MV-4-11 (cell line): ENCODE measurements at regions not wholly inside any gene's neighbourhood (a gene's known extent, or its start where the extent isn't known, plus 50 kb on each side); places are given as distances from the start of the nearest gene placed in this dataset.
A peak's percentile ranks its signal among the peaks of the same experiment; 100 is the strongest.
"Not testable (repeated sequence)": the region's sequence is repeated elsewhere in the genome, so short reads cannot be mapped to it uniquely, and the experiment has no call there.

Experiments used
- DNase-seq: peaks from one replicate; lab custom pipeline; 2025; lab: John Stamatoyannopoulos, UW

DNA sequence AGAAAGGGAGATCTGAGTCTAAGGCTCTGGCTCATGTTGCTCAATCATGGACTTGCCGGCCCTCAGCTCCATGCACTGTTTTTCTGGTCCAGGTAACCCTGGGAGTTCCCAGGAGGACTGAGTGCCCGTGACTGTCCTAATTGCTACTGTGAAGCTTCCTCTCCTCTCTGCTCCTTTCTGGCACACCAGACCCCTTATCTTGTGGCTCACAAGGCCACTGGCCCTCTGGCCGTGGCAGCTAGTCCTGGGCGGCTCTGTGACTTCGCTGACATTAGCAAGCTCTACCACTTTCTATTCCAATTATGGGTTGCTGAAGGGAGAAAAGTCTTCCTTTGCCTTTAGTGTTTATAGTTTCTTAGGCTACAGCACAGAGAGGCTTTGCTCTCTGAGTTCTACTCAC is 380.2 kb downstream of the RWDD3 start:
- DNase-seq, result no peak

DNA sequence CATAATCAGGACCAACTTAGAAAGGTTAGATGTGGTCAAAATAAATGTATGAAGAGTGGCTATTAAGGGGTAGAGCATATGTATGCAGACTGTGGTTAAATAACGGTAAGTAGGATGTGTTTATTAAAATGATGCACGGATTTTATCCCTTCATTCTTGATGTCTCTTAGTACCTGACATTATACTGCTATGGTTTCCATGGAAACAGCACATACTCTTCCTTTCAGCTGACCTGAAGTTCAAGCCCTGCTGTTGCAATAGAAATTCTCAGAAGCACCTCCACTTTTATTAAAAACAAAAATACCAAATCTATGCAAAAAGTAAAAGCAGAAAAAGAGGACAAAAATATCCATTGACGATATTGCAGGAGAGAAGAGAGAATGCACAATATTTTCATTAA is 381.4 kb downstream of the RWDD3 start:
- DNase-seq, result no peak

DNA sequence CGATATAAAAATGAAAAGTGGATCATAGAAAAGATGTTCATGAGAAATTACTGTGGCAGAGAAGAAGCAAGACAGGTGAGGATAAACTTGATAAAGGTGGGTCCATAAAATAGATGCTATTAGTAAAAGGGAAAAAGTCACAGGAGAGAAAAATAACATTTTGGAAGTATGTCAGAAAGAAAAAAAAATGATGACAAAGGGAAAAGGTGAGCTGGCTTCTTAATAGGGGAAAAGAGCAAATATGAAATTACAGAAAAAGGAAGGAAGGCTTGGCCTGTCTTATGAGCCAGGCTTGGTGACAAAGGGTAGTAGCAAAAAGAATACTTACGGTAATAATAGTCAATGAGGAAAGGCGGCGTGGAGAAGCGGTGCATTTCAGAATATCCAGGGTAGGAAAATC is 386.1 kb downstream of the RWDD3 start:
- DNase-seq, result no peak

DNA sequence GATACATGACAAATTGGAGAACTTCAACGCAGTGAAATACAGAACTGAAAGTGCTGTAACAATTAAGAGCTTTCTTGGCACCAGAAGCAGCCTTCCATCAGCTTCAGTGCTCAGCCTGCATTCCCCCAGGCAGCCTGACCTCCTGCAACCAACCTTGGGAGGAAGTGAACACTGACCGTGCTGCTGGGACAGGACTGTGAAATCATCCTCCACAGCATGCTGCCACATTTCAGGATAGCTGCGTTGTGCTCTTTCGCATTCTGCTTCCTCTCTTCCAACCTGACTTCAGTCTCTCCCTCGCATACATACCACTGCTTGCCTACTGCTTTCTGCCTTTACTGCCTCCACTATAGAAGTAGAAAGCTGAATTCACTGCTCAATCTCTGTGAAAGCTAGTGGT is 388.6 kb downstream of the RWDD3 start:
- peak; percentile 93 for DNase-seq

GRCh38 chr1:95625224-95625623 is 391.2 kb downstream of the RWDD3 start:
- DNase-seq, result no peak

DNA sequence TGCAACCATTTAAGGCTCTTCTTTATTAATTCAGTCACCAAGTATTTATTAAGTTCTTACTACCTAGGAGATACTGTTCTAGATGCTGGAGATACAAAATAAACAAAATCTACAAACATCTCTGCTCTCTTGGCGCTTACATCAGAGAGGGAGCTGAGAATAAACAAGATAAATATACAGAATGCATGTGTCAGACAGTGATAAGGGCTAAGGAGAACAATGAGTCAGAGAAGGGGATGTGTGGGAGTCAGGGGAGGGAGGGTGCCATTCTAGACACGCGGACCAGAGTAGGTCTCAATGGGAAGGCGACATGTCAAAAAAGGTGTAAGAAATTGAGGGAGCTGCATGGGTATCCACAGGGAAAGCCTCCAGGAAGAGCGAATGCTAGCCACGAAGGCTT is 393.2 kb downstream of the RWDD3 start:
- DNase-seq, result no peak

- DNase-seq, result no peak
Measured at GRCh38 chr1:95631695-95632094, 397.7 kb downstream of the RWDD3 start.

- no peak for DNase-seq
Measured at GRCh38 chr1:95635811-95636210, 401.8 kb downstream of the RWDD3 start.

GRCh38 chr1:95636897-95637296 is 402.9 kb downstream of the RWDD3 start:
- no peak for DNase-seq

GRCh38 chr1:95640746-95641145 is 406.7 kb downstream of the RWDD3 start:
- DNase-seq, result no peak

DNA sequence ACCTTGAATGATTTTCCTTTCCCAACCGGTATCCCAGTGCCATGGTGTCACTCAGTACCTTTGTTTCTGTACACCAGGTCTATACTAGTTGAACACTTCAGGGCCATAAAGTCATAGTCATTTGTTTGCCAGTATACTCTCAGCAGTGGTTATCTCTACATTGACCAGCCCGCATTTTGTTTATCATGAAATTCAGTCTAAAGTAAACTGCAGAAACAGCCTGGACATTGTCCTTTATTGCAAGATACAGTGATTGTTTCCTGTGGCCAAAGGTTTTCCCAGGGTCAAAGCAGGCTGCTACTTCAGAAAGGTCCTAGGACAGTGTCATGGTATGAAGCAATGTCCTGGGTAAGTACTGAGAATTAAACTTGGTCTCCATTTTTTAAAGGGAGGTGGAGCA is 407.4 kb downstream of the RWDD3 start:
- no peak for DNase-seq

DNA sequence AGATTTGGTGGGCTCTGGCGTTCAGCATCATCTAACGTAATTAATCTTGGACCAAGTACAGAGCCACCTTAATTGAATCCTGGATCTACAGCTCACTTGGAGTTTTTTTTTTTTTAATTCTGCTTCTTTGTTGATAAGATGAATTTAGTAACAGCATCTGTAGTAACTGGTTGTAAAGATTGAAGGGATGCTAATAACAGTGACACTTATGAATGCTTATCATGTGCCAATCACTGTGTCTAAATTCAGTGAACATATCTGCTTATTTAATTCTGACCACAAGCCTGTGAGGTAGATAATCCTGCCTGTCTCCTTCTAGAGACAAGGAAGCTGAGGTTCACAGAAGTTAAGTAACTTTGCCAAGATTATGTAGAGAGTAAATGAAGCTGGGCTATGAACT is 408.0 kb downstream of the RWDD3 start:
- no peak for DNase-seq

DNA sequence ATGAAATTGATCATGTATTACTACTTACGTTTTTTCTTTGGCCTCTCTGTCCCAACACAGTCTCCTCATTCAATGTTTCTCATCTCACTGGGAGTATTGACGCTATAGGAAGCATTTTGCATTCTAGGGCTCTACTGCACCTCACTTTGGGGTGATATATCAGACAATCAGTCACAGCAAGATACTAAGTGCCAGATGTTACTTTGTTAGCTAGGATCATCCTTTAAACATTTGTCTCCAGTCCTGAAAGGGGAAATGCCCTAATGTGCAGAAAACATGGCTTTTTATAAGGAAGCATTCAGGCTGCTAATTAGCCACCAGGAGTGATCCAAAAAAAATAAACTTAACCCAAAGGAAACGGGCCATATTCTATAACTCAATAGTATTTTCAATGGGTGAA is 409.1 kb downstream of the RWDD3 start:
- DNase-seq, result no peak

DNA sequence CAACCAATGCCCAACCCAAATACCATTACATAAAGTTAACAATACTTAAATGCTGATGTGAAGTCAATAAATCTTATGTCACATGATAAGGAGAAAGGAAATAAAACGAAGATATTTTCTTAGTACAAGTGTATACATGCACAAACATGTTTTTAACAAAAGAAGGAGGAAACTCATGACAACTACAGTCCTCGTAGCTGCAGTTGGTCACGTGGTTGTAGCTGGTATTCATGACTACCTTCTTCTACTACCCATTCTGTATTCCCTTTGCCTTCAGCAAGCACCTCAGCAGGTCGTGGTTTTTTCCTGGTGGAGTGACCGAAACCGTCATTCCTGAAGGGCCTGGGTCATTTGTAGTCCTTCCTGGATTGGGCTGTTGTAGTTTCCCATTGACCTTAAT is 411.1 kb downstream of the RWDD3 start:
- DNase-seq, result not testable (repeated sequence)

- no peak for DNase-seq
Measured at GRCh38 chr1:95650631-95651030, 416.6 kb downstream of the RWDD3 start.

DNA sequence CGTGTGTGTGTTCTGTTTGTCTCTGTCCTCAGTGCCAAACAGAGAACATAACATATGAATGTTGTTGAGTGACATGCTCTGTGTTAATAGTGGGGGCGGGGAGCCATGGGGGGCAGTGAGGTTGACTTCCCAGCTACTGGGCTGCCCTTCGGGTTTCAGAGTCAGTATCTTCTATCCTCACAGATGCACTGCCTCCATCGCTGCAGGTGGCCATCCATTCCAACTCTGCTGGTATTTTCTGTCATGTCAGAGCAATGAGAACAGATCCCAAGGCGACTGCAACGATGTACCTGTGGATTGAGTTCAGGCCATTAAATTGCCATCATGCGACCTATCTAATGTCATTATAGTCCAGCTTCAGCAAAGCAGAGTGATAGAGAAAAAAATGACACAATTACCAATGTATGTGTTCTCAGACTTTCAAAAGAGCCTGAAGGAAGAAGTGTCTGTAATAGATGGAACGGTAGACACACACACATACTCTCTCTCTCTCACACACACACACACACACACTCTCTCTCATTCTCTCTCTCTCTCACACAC is 418.5 kb downstream of the RWDD3 start:
- no peak for DNase-seq

GRCh38 chr1:95653618-95654017 is 419.6 kb downstream of the RWDD3 start:
- DNase-seq, result no peak

- no peak for DNase-seq
Measured at GRCh38 chr1:95655321-95656020, 421.5 kb downstream of the RWDD3 start.

- DNase-seq, result no peak
Measured at GRCh38 chr1:95657248-95657647, 423.2 kb downstream of the RWDD3 start.

DNA sequence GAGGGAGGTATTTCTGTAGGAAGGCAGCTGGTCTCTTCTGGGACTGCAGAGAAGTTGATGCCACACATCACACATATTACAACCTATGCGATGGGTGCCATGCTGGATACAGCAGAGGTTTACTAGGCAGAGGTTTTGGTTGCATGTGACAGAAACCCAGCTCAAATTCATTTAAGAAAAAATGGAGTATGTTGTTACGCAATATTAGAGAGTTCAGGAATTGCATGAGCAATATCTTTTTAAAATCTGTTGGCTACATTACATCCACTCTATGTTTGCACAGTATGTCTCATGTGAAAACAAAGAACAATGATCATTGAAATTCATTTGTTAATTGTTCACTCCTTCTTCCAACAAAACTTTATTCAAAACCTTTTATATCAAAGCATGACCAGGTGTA is 425.2 kb downstream of the RWDD3 start:
- DNase-seq, result no peak

GRCh38 chr1:95659588-95659987 is 425.6 kb downstream of the RWDD3 start:
- no peak for DNase-seq

DNA sequence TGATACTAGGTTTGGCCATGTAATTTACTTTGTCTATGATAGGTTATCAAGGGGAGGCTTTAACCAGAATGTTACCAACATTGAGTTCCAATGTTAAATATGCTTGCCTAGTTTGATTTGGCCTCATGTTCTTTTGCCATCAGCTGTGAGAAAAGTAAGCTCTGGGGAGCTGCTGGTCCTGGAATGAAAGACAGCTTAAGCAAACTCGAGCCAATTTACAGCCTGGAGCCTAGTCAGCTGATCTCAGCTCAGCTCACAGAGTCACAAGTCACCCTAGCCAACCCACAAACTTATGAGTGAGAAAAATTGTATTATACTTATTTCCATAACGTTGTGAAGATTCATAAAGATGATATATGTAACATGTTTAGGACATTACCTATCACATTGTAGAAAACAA is 426.7 kb downstream of the RWDD3 start:
- no peak for DNase-seq

- DNase-seq, result not testable (repeated sequence)
Measured at GRCh38 chr1:95663530-95663929, 429.5 kb downstream of the RWDD3 start.

DNA sequence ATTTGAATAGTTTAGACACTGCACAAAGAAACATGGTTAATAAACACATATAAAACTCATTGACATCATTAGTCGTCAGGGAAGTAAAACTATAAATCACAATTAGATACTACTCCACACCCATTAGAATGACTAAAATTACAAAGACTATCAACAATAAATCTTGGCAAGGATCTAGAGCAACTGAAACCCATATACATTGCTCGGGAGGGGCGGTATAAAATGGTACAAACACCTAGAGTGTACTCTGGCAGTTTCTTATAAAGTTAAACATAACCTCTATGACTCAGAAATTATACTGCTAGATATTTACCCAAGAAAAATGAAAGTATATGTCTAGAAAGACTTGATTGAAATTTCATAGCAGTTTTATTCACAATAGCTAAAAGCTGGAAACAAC is 434.2 kb downstream of the RWDD3 start:
- no peak for DNase-seq
